GM10248 (cell line): ENCODE measurements at regions not wholly inside any gene's neighbourhood (a gene's known extent, or its start where the extent isn't known, plus 50 kb on each side); places are given as distances from the start of the nearest gene placed in this dataset.

Experiments used
- CTCF ChIA-PET: fragments of 300-600 bp; sonication (Branson Sonifier 250); formaldehyde crosslinking; extraction: SDS; loops from one replicate; lab custom pipeline; 2021; ENCODE audit warnings: antibody characterized with exemption; lab: Yijun Ruan, JAX
- POLR2A ChIA-PET: fragments of 350-650 bp; sonication (Branson Sonifier 250); formaldehyde crosslinking; extraction: SDS; loops from one replicate; lab custom pipeline; 2020; ENCODE audit warnings: antibody characterized with exemption; lab: Yijun Ruan, JAX
- DNase-seq: peaks from one replicate; pipeline ENCODE4 v3.0.0; 2012; ENCODE audit errors: extremely low spot score
- TF ChIP-seq, protein P1 (sequence below): IDR thresholded peaks from 2 replicates; pipeline ENCODE4 v1.5.1; 2012; ENCODE audit warnings: mild to moderate bottlenecking, low read depth; ENCODE audit errors: extremely low read depth, missing control alignments, control extremely low read depth

DNA sequence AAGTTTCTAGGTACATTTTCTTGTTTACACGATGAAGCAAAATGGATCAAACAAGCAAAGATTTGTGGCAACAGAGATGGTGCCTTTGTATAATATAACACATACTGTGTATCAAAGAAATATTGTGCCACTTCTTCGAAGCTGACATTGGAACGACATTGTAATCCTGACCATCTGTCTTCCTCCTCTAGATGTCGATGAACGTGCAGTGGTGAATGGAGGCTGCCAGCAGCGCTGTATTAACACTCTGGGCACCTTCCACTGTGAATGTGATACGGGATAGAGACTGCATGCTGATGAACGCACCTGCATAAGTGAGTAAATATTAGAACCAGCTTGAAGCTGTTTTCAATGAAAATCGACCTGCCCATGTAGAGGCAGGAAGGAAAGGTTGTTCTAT, 613.3 kb upstream of the GOLIM4 start:
- CTCF ChIA-PET = interaction anchor here (1.5 to 1.7 kb wide), 2 partner anchors 9 to 13 kb away, joined by 4 read pairs; no protein-coding TSS in a partner anchor
- DNase-seq = no peak
- POLR2A ChIA-PET = no interaction called here
- TF ChIP-seq, protein P1, sequence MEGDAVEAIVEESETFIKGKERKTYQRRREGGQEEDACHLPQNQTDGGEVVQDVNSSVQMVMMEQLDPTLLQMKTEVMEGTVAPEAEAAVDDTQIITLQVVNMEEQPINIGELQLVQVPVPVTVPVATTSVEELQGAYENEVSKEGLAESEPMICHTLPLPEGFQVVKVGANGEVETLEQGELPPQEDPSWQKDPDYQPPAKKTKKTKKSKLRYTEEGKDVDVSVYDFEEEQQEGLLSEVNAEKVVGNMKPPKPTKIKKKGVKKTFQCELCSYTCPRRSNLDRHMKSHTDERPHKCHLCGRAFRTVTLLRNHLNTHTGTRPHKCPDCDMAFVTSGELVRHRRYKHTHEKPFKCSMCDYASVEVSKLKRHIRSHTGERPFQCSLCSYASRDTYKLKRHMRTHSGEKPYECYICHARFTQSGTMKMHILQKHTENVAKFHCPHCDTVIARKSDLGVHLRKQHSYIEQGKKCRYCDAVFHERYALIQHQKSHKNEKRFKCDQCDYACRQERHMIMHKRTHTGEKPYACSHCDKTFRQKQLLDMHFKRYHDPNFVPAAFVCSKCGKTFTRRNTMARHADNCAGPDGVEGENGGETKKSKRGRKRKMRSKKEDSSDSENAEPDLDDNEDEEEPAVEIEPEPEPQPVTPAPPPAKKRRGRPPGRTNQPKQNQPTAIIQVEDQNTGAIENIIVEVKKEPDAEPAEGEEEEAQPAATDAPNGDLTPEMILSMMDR = no peak

DNA sequence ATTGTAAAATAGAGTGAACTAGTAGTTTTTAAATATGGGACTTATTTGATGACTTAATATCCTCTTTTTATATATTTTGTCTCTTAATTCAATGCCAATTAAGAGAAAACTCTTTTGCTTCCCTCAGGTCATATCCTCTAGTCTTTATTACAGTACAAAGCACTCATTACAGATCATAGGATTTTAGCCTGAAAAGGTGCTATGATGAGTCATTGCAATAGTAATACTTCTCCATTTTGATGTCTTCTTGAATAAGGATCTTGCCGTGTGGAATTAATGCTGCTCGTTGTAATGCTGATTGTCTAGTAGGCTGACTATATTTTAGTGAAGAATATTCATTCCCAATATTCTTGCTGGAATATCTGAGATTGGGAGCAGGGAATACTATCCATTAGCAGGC, 612.2 kb upstream of the GOLIM4 start:
- no peak for DNase-seq

DNA sequence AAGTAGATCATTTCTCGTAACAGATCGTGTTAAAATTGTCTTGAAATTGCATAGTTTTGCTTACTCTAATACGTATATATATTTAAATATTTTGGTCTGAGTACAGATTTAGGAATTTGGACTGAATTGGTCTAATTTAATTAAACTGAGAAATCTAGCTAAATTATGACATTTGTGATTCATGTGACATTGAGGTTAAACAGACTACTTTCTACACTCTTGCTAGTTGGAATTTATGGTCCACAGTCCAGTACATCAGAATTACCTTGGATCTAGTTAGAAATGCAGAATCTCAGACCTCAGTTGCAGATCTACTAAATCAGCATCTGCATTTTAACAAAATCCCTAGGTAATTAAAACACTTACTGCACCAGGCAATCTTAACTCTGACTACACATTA, 609.7 kb upstream of the GOLIM4 start:
- no peak for DNase-seq
- TF ChIP-seq, protein P1 = no peak
- ChIA-PET CTCF (no interaction called here), POLR2A (no interaction called here)

More for the DNA sequence above, 612.2 kb upstream of the GOLIM4 start:
- CTCF ChIA-PET = interaction anchor here (1.7 kb wide), 1 partner anchor 14 kb away, joined by 4 read pairs; no protein-coding TSS in a partner anchor
- POLR2A ChIA-PET = no interaction called here
- TF ChIP-seq, protein P1 = no peak

DNA sequence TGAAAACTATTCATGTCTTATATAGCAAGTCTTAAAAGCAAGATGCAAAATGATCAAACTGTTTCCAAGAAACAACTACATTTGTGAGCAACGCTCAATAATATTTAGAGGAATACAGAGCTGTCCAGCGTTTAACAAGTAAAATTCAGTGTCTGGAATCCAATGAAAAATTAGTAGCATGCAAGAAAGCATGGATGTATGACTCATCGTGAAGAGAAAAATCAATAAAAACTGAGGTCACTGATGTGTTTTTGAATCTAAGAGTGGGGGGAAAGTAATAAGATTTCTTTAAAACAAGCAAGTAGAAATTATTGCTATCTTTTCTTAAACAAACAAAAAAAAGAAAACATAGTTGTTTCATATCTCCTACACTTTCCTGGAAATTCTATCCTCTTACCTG, 600.3 kb upstream of the GOLIM4 start:
- no peak for DNase-seq
- POLR2A ChIA-PET = no interaction called here
- TF ChIP-seq, protein P1 = no peak
- CTCF ChIA-PET = no interaction called here

DNA sequence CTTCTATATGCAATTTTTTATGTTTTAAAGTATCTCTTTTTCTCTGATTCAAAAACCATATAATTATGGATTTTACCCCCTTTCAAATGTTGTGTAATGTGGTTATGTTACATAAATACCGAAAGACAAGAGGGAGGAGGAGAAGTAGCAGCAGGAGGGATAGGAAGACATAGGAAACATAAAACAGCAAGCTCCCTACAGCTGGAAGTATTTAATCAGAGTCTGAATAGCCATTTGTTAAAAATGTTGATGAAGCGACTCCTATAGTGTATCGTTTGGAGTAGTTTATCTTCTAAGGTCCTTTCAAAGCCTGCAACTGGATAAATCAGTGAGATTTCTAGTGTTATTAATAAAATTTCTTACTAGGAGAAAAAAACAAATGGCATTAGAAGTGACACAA, 598.1 kb upstream of the GOLIM4 start:
- POLR2A ChIA-PET = no interaction called here
- TF ChIP-seq, protein P1 = no peak
- CTCF ChIA-PET = interaction anchor here (1.0 kb wide), 1 partner anchor 16 kb away, joined by 4 read pairs; no protein-coding TSS in a partner anchor
- DNase-seq = no peak

DNA sequence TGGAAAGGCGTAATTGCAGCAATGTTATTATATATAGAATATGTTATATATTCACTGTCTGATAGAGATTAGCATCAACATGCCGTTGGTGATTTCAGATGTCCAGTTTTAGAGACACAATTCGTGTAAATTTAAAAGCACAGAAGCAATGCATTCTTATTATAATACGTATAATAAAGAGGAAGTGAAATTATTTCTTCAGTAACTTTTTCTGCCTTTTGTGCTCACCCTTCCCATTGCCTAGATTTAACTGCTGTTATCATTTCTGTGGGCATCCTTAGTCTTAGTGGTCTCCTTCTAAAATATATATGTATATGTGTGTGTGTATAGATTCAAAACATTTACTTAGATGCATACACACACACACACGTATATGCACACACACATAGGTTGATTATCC, 592.5 kb upstream of the GOLIM4 start:
- DNase-seq = no peak
- ChIA-PET CTCF (interaction anchor here (1.5 kb wide), 1 partner anchor 8 kb away, joined by 3 read pairs; no protein-coding TSS in a partner anchor), POLR2A (no interaction called here)
- TF ChIP-seq, protein P1 = no peak
